ENCODE measurements at regions not wholly inside any gene's neighbourhood (a gene's known extent, or its start where the extent isn't known, plus 50 kb on each side); places are given as distances from the start of the nearest gene placed in this dataset.

DNA sequence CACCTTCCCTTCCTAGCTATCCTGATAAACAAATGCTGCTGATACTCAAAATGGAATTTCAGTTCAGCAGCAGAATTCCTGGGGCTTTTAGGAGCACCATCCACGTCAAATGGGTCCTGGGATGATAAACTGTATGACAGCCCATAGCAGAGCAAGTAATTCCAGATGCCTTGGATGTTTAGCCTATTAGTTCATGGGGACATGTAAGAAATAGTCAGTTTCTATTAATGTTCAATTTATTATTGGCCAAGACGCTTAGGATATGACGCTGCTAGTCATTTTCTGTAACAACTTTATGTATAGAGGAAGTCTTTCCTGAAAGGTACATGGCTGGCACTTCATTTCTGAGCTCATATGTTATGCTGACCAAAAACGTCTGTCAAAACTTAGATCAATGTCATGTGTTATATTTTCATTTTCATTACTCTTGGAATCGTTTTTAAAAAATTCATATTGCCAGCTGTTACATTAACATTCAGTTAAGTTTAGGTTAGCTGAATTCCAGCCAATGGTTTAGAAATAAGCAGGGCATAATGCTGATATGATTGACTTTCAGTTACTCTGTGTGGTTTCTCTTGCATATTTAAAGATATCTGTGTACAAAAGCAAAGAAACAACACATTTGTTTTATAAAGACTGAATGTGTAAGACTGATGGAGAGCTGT, 243.8 kb downstream of the CSNK1G3 start:
- H3K79me2 ChIP-seq (ENCODE audit: control insufficient read depth, insufficient read depth, low read length) = no peaks in the 10 kb centered on the region
- H3K27me3 ChIP-seq (ENCODE audit: control insufficient read depth in 2 of 2, insufficient read depth in 2 of 2, low read length in 2 of 2) = no peaks in the 10 kb centered on the region
- no TSS peak for BruUV-seq (replicated peaks)
- no peak for DNase-seq (ENCODE audit: low read depth, low spot score)
- POLR2A ChIA-PET = no interaction called here
- no peak for FAIRE-seq
- H3K9me3 ChIP-seq (replicated peaks; ENCODE audit: control insufficient read depth, insufficient read depth, low read length) = no peaks in the 10 kb centered on the region
- no peak overlapping the region for H3K27ac ChIP-seq (ENCODE audit: insufficient read depth, low read depth, low read length)
- CTCF ChIA-PET = interaction anchor here (1.0 to 2.0 kb wide), 2 partner anchors 10 to 84 kb away, joined by 5 to 11 read pairs; no protein-coding TSS in a partner anchor
- dilution Hi-C loops (cut with MboI; ENCODE audit: extremely low pct_ligation_motif_present, low sequenced_read_pairs) (no loop called here), intact Hi-C loops (cut with micrococcal nuclease) (no loop called here)
- no peak overlapping the region for H3K9ac ChIP-seq (replicated peaks; ENCODE audit: extremely low read depth, insufficient read depth, low read length)
- H3K36me3 ChIP-seq (ENCODE audit: control insufficient read depth in 2 of 2, extremely low read depth in 1 of 2, insufficient read depth in 2 of 2, low read length in 2 of 2) = no peaks in the 10 kb centered on the region
- no peak overlapping the region for H3K4me3 ChIP-seq (replicated peaks in 1 of 3; ENCODE audit: insufficient read depth in 1 of 3, low read depth in 1 of 3, low read length in 3 of 3)
- H3K4me2 ChIP-seq (ENCODE audit: insufficient read depth, low read length) = no peak overlapping the region
- no peaks in the 10 kb centered on the region for H3K4me1 ChIP-seq (ENCODE audit: control insufficient read depth, extremely low read depth, insufficient read depth, low read length)
- no peaks in the 10 kb centered on the region for H4K20me1 ChIP-seq (replicated peaks; ENCODE audit: control insufficient read depth, extremely low read depth, insufficient read depth, low read length)
- no peaks in the 10 kb centered on the region for H3K9me1 ChIP-seq (replicated peaks; ENCODE audit: control insufficient read depth, extremely low read depth, insufficient read depth, low read length)
- TF ChIP-seq MYC (IDR thresholded peaks at IDR 0.05; ENCODE audit: low read depth, low read length) = no peak
- no peak for TF ChIP-seq FOS (IDR thresholded peaks at IDR 0.05; ENCODE audit: borderline replicate concordance, insufficient read depth, low read length)
- TF ChIP-seq JUN (IDR thresholded peaks at IDR 0.05; ENCODE audit: borderline replicate concordance, insufficient read depth, insufficient read length, low read depth) = no peak
- no peak for TF ChIP-seq POLR2A (IDR thresholded peaks at IDR 0.05; ENCODE audit: low read depth, low read length)
- TF ChIP-seq, protein P1, sequence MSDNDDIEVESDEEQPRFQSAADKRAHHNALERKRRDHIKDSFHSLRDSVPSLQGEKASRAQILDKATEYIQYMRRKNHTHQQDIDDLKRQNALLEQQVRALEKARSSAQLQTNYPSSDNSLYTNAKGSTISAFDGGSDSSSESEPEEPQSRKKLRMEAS (IDR thresholded peaks at IDR 0.05; ENCODE audit: insufficient read depth, insufficient read length) = no peak
- TF ChIP-seq EZH2 (IDR thresholded peaks at IDR 0.05; ENCODE audit: borderline replicate concordance, low read depth, low read length, severe bottlenecking) = no peak
- TF ChIP-seq, protein P2, sequence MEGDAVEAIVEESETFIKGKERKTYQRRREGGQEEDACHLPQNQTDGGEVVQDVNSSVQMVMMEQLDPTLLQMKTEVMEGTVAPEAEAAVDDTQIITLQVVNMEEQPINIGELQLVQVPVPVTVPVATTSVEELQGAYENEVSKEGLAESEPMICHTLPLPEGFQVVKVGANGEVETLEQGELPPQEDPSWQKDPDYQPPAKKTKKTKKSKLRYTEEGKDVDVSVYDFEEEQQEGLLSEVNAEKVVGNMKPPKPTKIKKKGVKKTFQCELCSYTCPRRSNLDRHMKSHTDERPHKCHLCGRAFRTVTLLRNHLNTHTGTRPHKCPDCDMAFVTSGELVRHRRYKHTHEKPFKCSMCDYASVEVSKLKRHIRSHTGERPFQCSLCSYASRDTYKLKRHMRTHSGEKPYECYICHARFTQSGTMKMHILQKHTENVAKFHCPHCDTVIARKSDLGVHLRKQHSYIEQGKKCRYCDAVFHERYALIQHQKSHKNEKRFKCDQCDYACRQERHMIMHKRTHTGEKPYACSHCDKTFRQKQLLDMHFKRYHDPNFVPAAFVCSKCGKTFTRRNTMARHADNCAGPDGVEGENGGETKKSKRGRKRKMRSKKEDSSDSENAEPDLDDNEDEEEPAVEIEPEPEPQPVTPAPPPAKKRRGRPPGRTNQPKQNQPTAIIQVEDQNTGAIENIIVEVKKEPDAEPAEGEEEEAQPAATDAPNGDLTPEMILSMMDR (IDR thresholded peaks at IDR 0.05; ENCODE audit: extremely low read depth in 1 of 2, insufficient read depth in 1 of 2, low read depth in 1 of 2, low read length in 2 of 2) = no peak
- TF ChIP-seq GATA2 (IDR thresholded peaks at IDR 0.05; ENCODE audit: insufficient read depth, insufficient read length, low read depth, low read length) = no peak
- no peak for TF ChIP-seq POLR2AphosphoS5 (IDR thresholded peaks at IDR 0.05; ENCODE audit: insufficient read depth, low read depth, low read length)
- no peak overlapping the region for H2AFZ ChIP-seq (ENCODE audit: low read depth, low read length)

Data from endothelial cell of umbilical vein (primary cell).